ENCODE measurements at regions not wholly inside any gene's neighbourhood (a gene's known extent, or its start where the extent isn't known, plus 50 kb on each side); places are given as distances from the start of the nearest gene placed in this dataset.

- Mint-ChIP-seq H3K27ac (no peak overlapping the region), H3K27me3 (ENCODE audit: low read depth, poor library complexity) (no peaks in the 10 kb centered on the region), H3K36me3 (ENCODE audit: low read depth) (no peaks in the 10 kb centered on the region), H3K4me3 (no peak overlapping the region), H3K4me1 (peaks cover 26% of the 10 kb centered on the region), H3K9me3 (no peaks in the 10 kb centered on the region)
- no peak for TF ChIP-seq CTCF (IDR thresholded peaks at IDR 0.05)
- no peak for DNase-seq
Observed at GRCh38 chr12:105960319-105961083, 178.3 kb downstream of the NUAK1 start.

- peaks cover 14% of the 10 kb centered on the region for H3K4me1 Mint-ChIP-seq
Observed at GRCh38 chr12:105961821-105962671, 176.7 kb downstream of the NUAK1 start.

GRCh38 chr12:105967038-105967776 is 171.5 kb downstream of the NUAK1 start:
- no peak for DNase-seq
- Mint-ChIP-seq H3K4me1 (peaks cover 6% of the 10 kb centered on the region), H3K27ac (no peak overlapping the region), H3K36me3 (ENCODE audit: low read depth) (no peaks in the 10 kb centered on the region), H3K27me3 (ENCODE audit: low read depth, poor library complexity) (peaks cover 3% of the 10 kb centered on the region), H3K9me3 (no peaks in the 10 kb centered on the region), H3K4me3 (no peak overlapping the region)
- no peak for TF ChIP-seq CTCF (IDR thresholded peaks at IDR 0.05)

More at GRCh38 chr12:105961821-105962671, 176.7 kb downstream of the NUAK1 start:
- no peaks in the 10 kb centered on the region for H3K36me3 Mint-ChIP-seq (ENCODE audit: low read depth)
- H3K27me3 Mint-ChIP-seq (ENCODE audit: low read depth, poor library complexity) = no peaks in the 10 kb centered on the region
- no peak for TF ChIP-seq CTCF (IDR thresholded peaks at IDR 0.05)
- no peaks in the 10 kb centered on the region for H3K9me3 Mint-ChIP-seq
- H3K4me3 Mint-ChIP-seq = no peak overlapping the region
- no peak overlapping the region for H3K27ac Mint-ChIP-seq
- no peak for DNase-seq

- DNase-seq = no peak
- Mint-ChIP-seq H3K9me3 (peaks cover 3% of the 10 kb centered on the region), H3K36me3 (ENCODE audit: low read depth) (no peaks in the 10 kb centered on the region), H3K4me3 (no peak overlapping the region), H3K27me3 (ENCODE audit: low read depth, poor library complexity) (peaks cover 3% of the 10 kb centered on the region), H3K27ac (no peak overlapping the region), H3K4me1 (peaks cover 6% of the 10 kb centered on the region)
- no peak for TF ChIP-seq CTCF (IDR thresholded peaks at IDR 0.05)
Observed at GRCh38 chr12:105968025-105968424, 170.7 kb downstream of the NUAK1 start.

- H3K36me3 Mint-ChIP-seq (ENCODE audit: low read depth) = no peaks in the 10 kb centered on the region
- H3K4me1 Mint-ChIP-seq = no peaks in the 10 kb centered on the region
- peaks cover 3% of the 10 kb centered on the region for H3K9me3 Mint-ChIP-seq
- H3K4me3 Mint-ChIP-seq = no peak overlapping the region
- DNase-seq = no peak
- no peak overlapping the region for H3K27ac Mint-ChIP-seq
- H3K27me3 Mint-ChIP-seq (ENCODE audit: low read depth, poor library complexity) = peaks cover 12% of the 10 kb centered on the region
- TF ChIP-seq CTCF (IDR thresholded peaks at IDR 0.05) = no peak
Observed at GRCh38 chr12:105970885-105971284, 167.9 kb downstream of the NUAK1 start.
